HCT116 (cell line): ENCODE measurements at regions not wholly inside any gene's neighbourhood (a gene's known extent, or its start where the extent isn't known, plus 50 kb on each side); places are given as distances from the start of the nearest gene placed in this dataset.

Experiments
- ATAC-seq: fragments of 200-7000 bp; cut with Tn5 transposase; 2 replicates; pipeline ENCODE4 v1.9.1; 2020; ENCODE audit warnings: mild to moderate bottlenecking, moderate library complexity
- BruUV-seq: library from RNA; stranded (reverse); fragments of 400-500 nt; replicated peaks from 2 replicates; lab custom pipeline; 2021; lab: Mats Ljungman, UMichigan
- CTCF ChIA-PET: fragments of 300-600 bp; sonication (Branson Sonifier 250); formaldehyde crosslinking; loops from one replicate; lab custom pipeline; 2021; ENCODE audit warnings: antibody characterized with exemption; lab: Charles Lee
- POLR2A ChIA-PET: fragments of 300-600, 350-600 bp; sonication (Branson Sonifier 250); formaldehyde crosslinking; loops from one replicate; lab custom pipeline; 2021; ENCODE audit warnings: antibody characterized with exemption; lab: Charles Lee
- RAD21 ChIA-PET, 2 experiments: fragments of 300-600 bp; sonication (Branson Sonifier 250); formaldehyde crosslinking; loops; one replicate each; lab custom pipeline; 2023; ENCODE audit warnings: low total read pairs in 2 of 2; ENCODE audit not compliant: uncharacterized antibody in 2 of 2, unreplicated experiment in 2 of 2, low non-redundant PET in 1 of 2; lab: Charles Lee
- DNase-seq: peaks from one replicate; pipeline ENCODE4 v3.0.0-alpha.2; 2010; ENCODE audit warnings: low read depth, low spot score
- H2AFZ ChIP-seq: fragments of 200-600 bp; shearing (Covaris generic), sonication (generic); 2 replicates; pipeline ENCODE4 v1.6.1; 2017; ENCODE audit warnings: low read depth, mixed run types, mixed read lengths, antibody characterized with exemption, low read length; ENCODE audit not compliant: poor library complexity, severe bottlenecking
- H3K27ac ChIP-seq: 2 replicates; pipeline ENCODE4 v1.5.1; 2012; ENCODE audit warnings: low read depth, low read length
- H3K27me3 ChIP-seq: fragments of 200-600 bp; sonication (generic); 2 replicates; pipeline ENCODE4 v1.6.1; 2016; ENCODE audit warnings: mixed run types, low read length, mixed read lengths; ENCODE audit not compliant: insufficient read depth
- H3K36me3 ChIP-seq, 2 experiments: fragments of 200-500 bp in 1 of 2; fragments of 200-600 bp in 1 of 2; sonication (Bioruptor generic) in 1 of 2; sonication (generic) in 1 of 2; 2 replicates each; pipeline versions ENCODE4 v1.5.1 to v1.6.1; 2014 to 2016; ENCODE audit warnings: low read length in 2 of 2, inconsistent platforms in 1 of 2, mixed read lengths in 1 of 2, mixed run types in 1 of 2; ENCODE audit not compliant: insufficient read depth in 2 of 2, control insufficient read depth in 1 of 2
- H3K4me1 ChIP-seq, 2 experiments: fragments of 200-600 bp in 1 of 2; sonication (generic) in 1 of 2; 2 replicates each; pipeline versions ENCODE4 v1.5.1 to v1.6.1; 2012 to 2017; ENCODE audit warnings: low read length in 2 of 2, inconsistent platforms in 1 of 2, mild to moderate bottlenecking in 1 of 2, mixed read lengths in 1 of 2, mixed run types in 1 of 2, moderate library complexity in 1 of 2; ENCODE audit not compliant: insufficient read depth in 2 of 2, control insufficient read depth in 1 of 2
- H3K4me2 ChIP-seq: fragments of 200-600 bp; sonication (generic); 2 replicates; pipeline ENCODE4 v1.6.1; 2017; ENCODE audit warnings: mixed run types, low read length, mixed read lengths
- H3K4me3 ChIP-seq, 2 experiments: fragments of 200-600 bp in 1 of 2; sonication (generic) in 1 of 2; replicated peaks in 1 of 2; 2 replicates each; pipeline ENCODE4 v1.5.1; 2011 to 2016; ENCODE audit warnings: low read length in 2 of 2, control low read depth in 1 of 2, low read depth in 1 of 2, mild to moderate bottlenecking in 1 of 2, mixed read lengths in 1 of 2, mixed run types in 1 of 2
- H3K79me2 ChIP-seq: fragments of 200-600 bp; sonication (generic); 2 replicates; pipeline ENCODE4 v1.6.1; 2017; ENCODE audit warnings: mild to moderate bottlenecking, mixed run types, low read length, moderate library complexity, mixed read lengths; ENCODE audit not compliant: insufficient read depth
- H3K9ac ChIP-seq: fragments of 200-600 bp; sonication (generic); 2 replicates; pipeline ENCODE4 v1.6.1; 2016; ENCODE audit warnings: low read length, mixed read lengths
- H3K9me2 ChIP-seq: fragments of 200-600 bp; sonication (generic), shearing (Covaris generic); 2 replicates; pipeline ENCODE4 v1.6.1; 2017; ENCODE audit warnings: mixed run types, mild to moderate bottlenecking, moderate library complexity; ENCODE audit not compliant: insufficient read depth
- H3K9me3 ChIP-seq, 2 experiments: fragments of 200-500 bp in 1 of 2; fragments of 200-600 bp in 1 of 2; sonication (Bioruptor generic) in 1 of 2; sonication (generic) in 1 of 2; 2 replicates each; pipeline ENCODE4 v1.6.1; 2014 to 2017; ENCODE audit warnings: low read length in 2 of 2, mixed read lengths in 2 of 2, inconsistent platforms in 1 of 2, low read depth in 1 of 2, mild to moderate bottlenecking in 1 of 2, mixed run types in 1 of 2, moderate library complexity in 1 of 2; ENCODE audit not compliant: control insufficient read depth in 1 of 2, insufficient read depth in 1 of 2
- H4K20me1 ChIP-seq: fragments of 200-600 bp; sonication (generic), shearing (Covaris generic); 2 replicates; pipeline ENCODE4 v1.6.1; 2017; ENCODE audit warnings: mixed run types, mild to moderate bottlenecking, moderate library complexity; ENCODE audit not compliant: insufficient read depth
- ATF3 ChIP-seq: IDR thresholded peaks from 2 replicates; pipeline ENCODE4 v1.6.1; 2012
- CBX3 ChIP-seq: IDR thresholded peaks from 2 replicates; pipeline ENCODE4 v1.6.1; 2012; ENCODE audit warnings: low read depth
- CEBPB ChIP-seq: IDR thresholded peaks from 2 replicates; pipeline ENCODE4 v1.6.1; 2012; ENCODE audit warnings: low read depth
- EGR1 ChIP-seq: IDR thresholded peaks from 2 replicates; pipeline ENCODE4 v1.6.1; 2012; ENCODE audit warnings: low read depth
- ELF1 ChIP-seq: IDR thresholded peaks from 2 replicates; pipeline ENCODE4 v1.6.1; 2012; ENCODE audit warnings: low read depth, borderline replicate concordance
- EZH2 ChIP-seq: fragments of 200-600 bp; sonication (generic); IDR thresholded peaks from 2 replicates; pipeline ENCODE4 v1.6.1; 2017; ENCODE audit warnings: antibody characterized with exemption, mixed run types
- EZH2phosphoT487 ChIP-seq: fragments of 200-600 bp; IDR thresholded peaks from 2 replicates; pipeline ENCODE4 v1.6.1; 2018; ENCODE audit warnings: antibody characterized with exemption, borderline replicate concordance
- FOSL1 ChIP-seq: IDR thresholded peaks from 2 replicates; pipeline ENCODE4 v1.6.1; 2012; ENCODE audit warnings: low read depth
- JUND ChIP-seq: IDR thresholded peaks from 2 replicates; pipeline ENCODE4 v1.6.1; 2012
- MAX ChIP-seq: IDR thresholded peaks from 2 replicates; pipeline ENCODE4 v1.6.1; 2012
- POLR2A ChIP-seq: IDR thresholded peaks from 2 replicates; pipeline ENCODE4 v1.7.0; 2011; ENCODE audit warnings: borderline replicate concordance; ENCODE audit not compliant: insufficient read depth, insufficient read length; ENCODE audit errors: extremely low read depth
- POLR2AphosphoS5 ChIP-seq: IDR thresholded peaks from 2 replicates; pipeline ENCODE4 v1.6.1; 2011; ENCODE audit warnings: mild to moderate bottlenecking, low read depth, low read length, moderate library complexity
- RAD21 ChIP-seq: IDR thresholded peaks from 2 replicates; pipeline ENCODE4 v1.6.1; 2012; ENCODE audit warnings: low read depth, mild to moderate bottlenecking
- REST ChIP-seq: IDR thresholded peaks from 2 replicates; pipeline ENCODE4 v1.6.1; 2012; ENCODE audit warnings: low read depth
- SIN3A ChIP-seq: IDR thresholded peaks from 2 replicates; pipeline ENCODE4 v1.6.1; 2012; ENCODE audit warnings: low read depth
- YY1 ChIP-seq: IDR thresholded peaks from 2 replicates; pipeline ENCODE4 v1.6.1; 2011; ENCODE audit warnings: low read length, low read depth, moderate library complexity, mild to moderate bottlenecking; ENCODE audit not compliant: insufficient replicate concordance; ENCODE audit errors: extremely low read depth
- ZBTB33 ChIP-seq: IDR thresholded peaks from 2 replicates; pipeline ENCODE4 v1.6.1; 2011; ENCODE audit warnings: mild to moderate bottlenecking, low read length, moderate library complexity; ENCODE audit not compliant: insufficient replicate concordance; ENCODE audit errors: extremely low read depth
- ZNF274 ChIP-seq: fragments of 200-500 bp; sonication (Bioruptor generic); IDR thresholded peaks from 2 replicates; pipeline ENCODE4 v1.6.1; 2014; ENCODE audit warnings: mild to moderate bottlenecking, low read depth, low read length, inconsistent platforms
- intact Hi-C: fragments of 100-400 bp; cut with micrococcal nuclease; formaldehyde crosslinking; loops from 2 replicates; pipeline ENCODE4 v1.10.0; 2022

- Histone ChIP-seq H3K4me1 (no peaks in the 10 kb centered on the region), H3K4me2 (no peak overlapping the region), H3K9ac (no peak overlapping the region), H3K9me2 (no peaks in the 10 kb centered on the region), H3K27ac (no peak overlapping the region), H3K27me3 (no peaks in the 10 kb centered on the region), H2AFZ (no peak overlapping the region), H4K20me1 (no peaks in the 10 kb centered on the region), H3K79me2 (no peaks in the 10 kb centered on the region), H3K36me3 (no peaks in the 10 kb centered on the region), H3K9me3 (peaks cover 16 to 28% of the 10 kb centered on the region in 2 experiments; a peak in 2 of 4 replicates), H3K4me3 (no peak overlapping the region)
- POLR2A ChIA-PET, result no interaction called here
- BruUV-seq, result no TSS peak
- intact Hi-C loops, result no loop called here
- DNase-seq, result no peak
- RAD21 ChIA-PET, result no interaction called here
- CTCF ChIA-PET, result no interaction called here
- TF ChIP-seq POLR2A (no peak), REST (no peak), CBX3 (no peak), POLR2AphosphoS5 (no peak), ZBTB33 (no peak), ATF3 (no peak), EZH2 (no peak), CEBPB (no peak), RAD21 (no peak), ELF1 (no peak), ZNF274 (no peak), EGR1 (no peak), FOSL1 (no peak), YY1 (no peak), MAX (no peak), JUND (no peak), SIN3A (no peak), EZH2phosphoT487 (no peak)
- no peak for ATAC-seq
Observed at GRCh38 chr11:80900265-80900664, 1459.4 kb upstream of the TENM4 start.
